Panc1 (cell line): ENCODE measurements at regions not wholly inside any gene's neighbourhood (a gene's known extent, or its start where the extent isn't known, plus 50 kb on each side); places are given as distances from the start of the nearest gene placed in this dataset.

Experiments
- CTCF ChIP-seq: fragments of 450-650 bp; IDR thresholded peaks from 2 replicates; pipeline ENCODE4 v1.5.1; 2017; ENCODE audit warnings: mild to moderate bottlenecking
- POLR2AphosphoS5 ChIP-seq: IDR thresholded peaks from 2 replicates; pipeline ENCODE4 v1.6.1; 2012; ENCODE audit warnings: mild to moderate bottlenecking, low read depth, low read length, moderate library complexity
- REST ChIP-seq, 2 experiments: IDR thresholded peaks; 2 replicates each; pipeline ENCODE4 v1.6.1; 2011 to 2012; ENCODE audit warnings: low read depth in 2 of 2, control low read depth in 1 of 2, low read length in 1 of 2, mild to moderate bottlenecking in 1 of 2, moderate library complexity in 1 of 2; ENCODE audit not compliant: insufficient read depth in 1 of 2

GRCh38 chr15:79615754-79616153 lies 183.6 kb downstream of the MINAR1 start:
- no peak for TF ChIP-seq CTCF
- no peak for TF ChIP-seq POLR2AphosphoS5
- TF ChIP-seq REST (IDR thresholded peaks at IDR 0.05; ENCODE audit: insufficient read depth in 1 of 2, low read depth in 2 of 2, low read length in 1 of 2) = no peak
